Fibroblast of pulmonary artery (primary cell): ENCODE measurements at regions not wholly inside any gene's neighbourhood (a gene's known extent, or its start where the extent isn't known, plus 50 kb on each side); places are given as distances from the start of the nearest gene placed in this dataset.

ENCODE experiments used
- DNase-seq: peaks from one replicate; pipeline ENCODE4 v3.0.0-alpha.2; 2010; ENCODE audit warnings: low read depth
- H3K4me3 ChIP-seq: replicated peaks from 2 replicates; pipeline ENCODE4 v1.5.1; 2011; ENCODE audit warnings: low read depth, mild to moderate bottlenecking, control low read depth, low read length, moderate library complexity
- CTCF ChIP-seq: IDR thresholded peaks from 2 replicates; pipeline ENCODE4 v1.5.1; 2011; ENCODE audit warnings: mild to moderate bottlenecking, control low read depth, low read length, inconsistent platforms; ENCODE audit errors: missing control alignments

- TF ChIP-seq CTCF, result no peak
- no peak overlapping the region for H3K4me3 ChIP-seq
- no peak for DNase-seq
Measured at GRCh38 chr13:29936051-29936813, 85.8 kb upstream of the UBL3 start.

GRCh38 chr13:29935309-29935981 is 85.0 kb upstream of the UBL3 start:
- TF ChIP-seq CTCF, result no peak
- no peak for DNase-seq
- no peak overlapping the region for H3K4me3 ChIP-seq

- TF ChIP-seq CTCF, result no peak
- no peak for DNase-seq
- no peak overlapping the region for H3K4me3 ChIP-seq
Measured at GRCh38 chr13:29934531-29935308, 84.3 kb upstream of the UBL3 start.

GRCh38 chr13:29933401-29933800 is 83.0 kb upstream of the UBL3 start:
- no peak for DNase-seq
- TF ChIP-seq CTCF, result no peak
- no peak overlapping the region for H3K4me3 ChIP-seq

GRCh38 chr13:29931696-29932095 is 81.3 kb upstream of the UBL3 start:
- no peak overlapping the region for H3K4me3 ChIP-seq
- no peak for DNase-seq
- TF ChIP-seq CTCF, result no peak

GRCh38 chr13:29929062-29929847 is 78.8 kb upstream of the UBL3 start:
- TF ChIP-seq CTCF, result no peak
- no peak for DNase-seq
- H3K4me3 ChIP-seq, result no peak overlapping the region
